NCI-H526 (cell line): ENCODE measurements at regions not wholly inside any gene's neighbourhood (a gene's known extent, or its start where the extent isn't known, plus 50 kb on each side); places are given as distances from the start of the nearest gene placed in this dataset.
A peak's percentile ranks its signal among the peaks of the same experiment; 100 is the strongest.
"Not testable (repeated sequence)": the region's sequence is repeated elsewhere in the genome, so short reads cannot be mapped to it uniquely, and the experiment has no call there.

Source experiments
- DNase-seq, 2 experiments: peaks; one replicate each; lab custom pipeline; 2025; lab: John Stamatoyannopoulos, UW

DNA sequence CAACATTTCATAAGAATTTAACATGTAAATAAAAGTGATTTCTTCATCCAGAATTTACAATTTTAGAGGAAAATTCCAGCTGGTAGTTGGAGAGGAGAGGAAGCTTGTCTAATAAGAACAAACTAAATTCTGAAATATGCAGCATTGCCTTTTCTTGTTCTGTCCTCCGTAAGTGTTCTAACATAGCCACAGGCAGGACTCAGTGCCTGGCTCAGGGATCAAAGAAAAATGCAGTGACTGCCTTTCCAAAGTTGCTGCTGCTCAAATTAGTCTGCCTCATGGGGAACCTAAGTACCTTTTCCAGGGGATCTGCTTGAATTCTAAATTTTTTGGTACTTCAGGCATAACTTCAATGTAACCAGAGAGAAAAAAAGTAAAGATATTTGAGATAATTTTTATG lies 713.0 kb upstream of the CADM2 start:
- no peak for DNase-seq

DNA sequence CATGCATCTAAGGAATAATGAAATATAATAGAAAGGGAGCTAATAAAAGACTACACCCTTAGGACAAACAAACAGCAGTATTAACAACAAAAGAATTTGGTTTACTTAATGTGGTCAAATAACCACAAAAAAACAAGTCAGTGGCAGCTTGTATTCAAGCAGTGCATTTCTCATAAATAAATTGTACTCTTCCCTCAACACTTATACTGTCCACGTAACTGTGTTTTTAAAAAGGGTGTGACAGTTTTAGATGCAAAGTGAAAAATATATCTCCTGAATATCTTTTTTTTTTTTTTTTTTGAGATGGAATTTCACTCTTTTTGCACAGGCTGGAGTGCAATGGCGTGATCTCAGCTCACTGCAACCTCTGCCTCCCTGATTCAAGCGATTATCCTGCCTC lies 698.2 kb upstream of the CADM2 start:
- no peak for DNase-seq

DNA sequence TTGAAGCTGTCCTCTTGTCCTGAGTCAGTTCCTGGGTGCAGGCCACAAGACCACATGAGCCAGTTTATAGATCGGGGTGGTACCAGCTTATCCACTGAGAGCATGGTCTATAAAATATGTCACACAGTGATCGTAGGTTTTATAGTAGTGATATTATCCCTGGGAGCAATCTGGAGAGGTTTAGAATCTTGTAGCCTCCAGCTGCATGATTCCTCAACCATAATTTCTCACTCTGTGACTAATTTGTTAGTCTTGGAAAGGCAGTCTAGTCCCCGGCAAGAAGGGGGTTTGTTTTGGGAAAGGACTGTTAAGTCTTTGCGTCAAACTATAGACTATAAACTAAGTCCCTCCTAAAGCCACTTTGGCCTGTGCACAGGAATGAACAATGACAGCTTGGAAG lies 693.0 kb upstream of the CADM2 start:
- DNase-seq, result no peak

DNA sequence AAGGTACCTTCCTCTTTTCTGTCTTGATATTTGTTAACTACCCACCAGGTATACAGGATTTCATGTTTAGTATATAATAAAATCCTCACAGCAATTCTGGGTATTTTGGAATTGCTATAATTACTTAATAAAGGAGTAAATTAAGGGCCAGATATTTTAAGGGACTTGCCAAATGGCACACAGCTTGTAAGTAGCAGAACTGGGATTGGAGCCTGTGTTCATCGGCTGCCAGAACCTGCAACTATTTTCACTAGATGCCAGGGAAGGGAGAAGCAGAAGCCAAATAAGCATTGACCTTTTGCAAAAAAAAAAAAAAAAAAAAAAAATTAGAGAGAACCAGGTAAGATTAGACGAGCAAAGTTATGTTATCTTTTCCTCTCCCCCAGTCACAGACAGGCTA lies 683.3 kb upstream of the CADM2 start:
- DNase-seq, result no peak

DNA sequence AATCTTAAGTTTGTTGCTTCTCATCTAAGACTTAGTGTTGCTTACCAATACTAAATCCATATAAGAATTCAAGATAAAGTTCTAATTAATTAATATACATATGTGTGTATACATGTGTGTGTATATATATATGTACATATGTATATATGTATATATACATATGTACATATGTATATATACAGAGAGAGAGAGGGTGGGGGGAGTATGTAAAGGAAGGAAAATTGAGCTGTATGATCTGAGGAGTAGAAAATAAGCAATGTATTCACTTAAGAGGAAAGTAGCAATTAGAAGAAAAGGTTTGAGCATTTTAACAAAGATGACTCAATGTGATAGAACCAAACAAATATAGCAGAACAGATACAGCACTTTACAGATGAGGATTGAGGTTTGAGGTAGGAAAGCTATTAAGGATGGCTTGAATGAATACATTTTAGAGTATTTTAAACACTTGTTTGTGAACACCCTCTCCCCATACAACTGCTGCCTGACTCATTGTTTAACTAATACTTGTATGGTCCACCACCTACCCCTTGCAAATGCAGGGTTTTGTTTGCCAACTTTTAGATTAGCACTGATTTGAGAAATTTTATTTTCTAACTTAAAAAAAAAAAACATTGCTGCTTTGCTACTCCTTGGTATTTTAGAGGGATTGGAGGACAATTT lies 681.1 kb upstream of the CADM2 start:
- DNase-seq, result no peak

DNA sequence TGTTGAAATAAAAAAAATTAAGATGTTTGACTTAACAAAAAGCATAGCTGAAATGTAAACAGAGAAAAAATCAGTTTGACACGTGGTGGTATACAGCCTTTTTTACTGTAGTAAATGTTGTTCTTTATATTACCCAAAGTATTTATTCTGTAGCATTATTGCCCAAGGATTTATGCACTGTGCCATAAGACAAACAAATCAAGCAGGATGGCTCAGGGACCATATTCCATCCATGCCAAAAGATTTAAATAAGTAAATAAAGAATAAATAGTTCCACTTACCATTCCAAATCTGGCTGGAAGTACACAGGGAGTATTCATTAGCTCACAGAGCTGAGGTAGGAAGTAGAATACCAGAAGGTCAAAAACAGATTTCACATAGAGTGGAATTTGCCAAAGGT lies 666.7 kb upstream of the CADM2 start:
- DNase-seq, result peak; percentile 0 to 1

DNA sequence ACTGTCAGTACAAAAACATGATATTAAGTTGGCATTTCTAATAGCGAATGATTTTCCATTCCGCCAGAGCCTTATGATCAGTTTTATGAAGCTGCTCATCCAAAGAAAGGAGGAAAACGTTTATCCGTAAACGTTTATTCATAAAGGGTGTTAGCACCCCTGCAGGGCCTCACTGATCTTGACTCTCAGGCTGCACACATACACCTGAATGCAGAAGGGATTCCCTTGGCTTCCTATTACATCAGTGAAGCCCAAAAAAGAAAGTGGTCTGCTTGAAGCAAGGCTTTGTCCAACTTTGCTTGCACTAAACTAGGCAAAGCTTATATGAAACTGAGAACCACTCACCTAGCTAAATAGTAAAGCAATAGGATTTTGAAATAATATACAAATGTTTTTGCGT lies 659.5 kb upstream of the CADM2 start:
- DNase-seq, result no peak

DNA sequence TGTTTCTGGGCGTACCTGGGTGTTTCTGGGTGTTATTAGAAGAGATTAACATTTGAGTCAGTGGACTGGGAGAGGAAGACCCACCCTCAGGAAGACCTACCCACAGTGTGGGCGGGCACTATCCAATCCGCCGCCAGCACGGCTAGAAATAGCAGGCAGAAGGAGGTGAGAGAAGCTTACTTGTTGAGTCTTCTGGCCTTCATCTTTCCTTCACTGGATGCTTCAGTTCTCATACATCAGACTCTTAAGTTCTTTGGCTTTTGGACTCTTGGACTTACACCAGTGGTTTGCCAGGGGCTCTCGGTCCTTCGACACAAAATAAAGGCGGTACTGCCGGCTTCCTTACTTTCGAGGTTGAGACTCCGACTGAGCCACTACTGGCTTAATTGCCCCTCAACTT lies 654.6 kb upstream of the CADM2 start:
- no peak for DNase-seq

DNA sequence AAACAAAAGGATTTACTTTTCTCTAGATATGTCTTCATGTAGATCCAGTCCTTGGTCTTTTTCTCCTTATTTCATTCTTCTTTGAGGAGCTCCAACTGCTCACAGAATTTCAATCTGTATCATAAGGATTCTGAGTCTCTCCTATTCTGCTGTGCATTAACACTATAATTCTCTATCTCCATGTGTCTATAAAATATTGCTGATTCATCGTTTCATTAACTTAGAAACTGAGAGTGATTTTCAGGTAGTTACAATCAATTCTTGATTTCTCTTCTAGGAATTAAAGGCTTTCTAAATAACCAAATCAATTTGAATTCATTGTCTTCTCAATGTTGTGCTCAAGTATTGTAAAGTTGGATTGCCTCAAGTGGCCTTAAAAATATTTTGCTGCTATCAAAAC lies 651.5 kb upstream of the CADM2 start:
- no peak for DNase-seq

DNA sequence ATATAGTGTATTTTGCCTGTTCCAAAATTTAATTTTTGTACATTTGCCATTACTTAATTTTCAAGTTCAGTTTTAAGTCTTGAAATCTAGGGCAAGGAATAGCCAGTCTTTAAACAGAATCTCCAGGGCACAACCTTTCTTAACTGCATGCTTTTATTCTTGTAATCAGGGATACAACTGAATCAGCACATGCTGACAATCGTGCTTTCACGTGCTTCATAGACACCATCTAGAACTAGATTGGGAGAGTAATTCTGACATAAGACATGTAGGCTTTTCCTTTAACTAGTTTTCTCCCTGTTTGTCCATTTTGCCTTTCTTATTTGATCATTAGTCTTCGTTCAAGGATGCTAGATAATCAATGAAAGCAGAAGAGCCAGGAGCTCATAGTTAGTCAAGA lies 650.4 kb upstream of the CADM2 start:
- DNase-seq, result no peak

DNA sequence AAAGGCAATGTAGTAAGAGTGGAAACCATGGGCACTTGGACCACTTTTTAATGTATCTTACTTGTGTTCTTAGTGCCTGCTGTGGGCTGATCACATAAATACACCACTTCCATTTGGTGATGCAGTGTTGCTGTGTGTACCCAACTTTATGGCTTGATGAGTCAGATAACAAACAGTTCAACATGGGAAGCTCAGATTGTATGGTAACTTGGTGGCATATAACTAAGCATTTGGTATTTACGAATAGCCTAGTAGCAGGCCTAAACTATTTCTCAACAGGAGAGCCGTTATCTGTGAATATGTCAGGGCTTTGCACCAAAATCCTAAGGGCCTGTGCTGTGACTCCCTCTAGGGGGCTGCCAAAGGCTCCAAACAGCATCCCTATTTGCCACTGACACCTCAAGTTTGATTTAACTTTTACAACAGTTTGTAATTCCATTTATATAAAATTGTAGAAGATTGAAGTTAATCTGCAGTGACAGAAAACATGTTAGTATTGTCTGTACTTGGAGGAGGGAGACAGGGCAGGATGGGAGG lies 640.4 kb upstream of the CADM2 start:
- DNase-seq, result no peak

DNA sequence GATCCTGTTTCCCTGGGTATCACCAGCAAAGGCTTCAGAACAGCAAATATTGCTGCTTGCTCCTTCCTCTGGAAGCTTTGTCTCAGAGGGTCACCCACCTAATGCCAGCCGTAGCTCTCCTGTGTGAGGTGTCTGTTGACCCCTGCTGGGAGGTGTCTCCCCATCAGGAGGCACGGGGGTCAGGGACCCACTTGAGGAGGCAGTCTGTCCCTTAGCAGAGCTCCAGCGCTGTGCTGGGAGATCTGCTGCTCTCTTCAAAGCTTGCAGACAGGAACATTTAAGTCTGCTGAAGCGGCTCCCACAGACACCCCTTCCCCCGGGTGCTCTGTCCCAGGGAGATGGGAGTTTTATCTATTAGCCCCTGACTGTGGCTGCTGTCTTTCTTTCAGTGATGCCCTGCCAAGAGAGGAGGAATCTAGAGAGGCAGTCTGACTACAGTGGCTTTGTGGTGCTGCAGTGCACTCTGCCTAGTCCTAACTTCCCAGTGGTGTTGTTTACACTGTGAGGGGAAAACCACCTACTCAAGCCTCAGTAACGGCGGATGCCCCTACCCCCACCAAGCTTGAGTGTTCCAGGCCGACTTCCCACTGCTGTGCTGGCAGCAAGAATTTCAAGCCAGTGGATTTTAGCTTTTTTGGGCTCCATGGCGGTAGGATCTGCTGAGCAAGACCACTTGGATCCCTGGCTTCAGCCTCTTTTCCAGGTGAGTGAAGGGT lies 593.1 kb upstream of the CADM2 start:
- DNase-seq, result not testable (repeated sequence)
